ENCODE measurements at regions not wholly inside any gene's neighbourhood (a gene's known extent, or its start where the extent isn't known, plus 50 kb on each side); places are given as distances from the start of the nearest gene placed in this dataset.

GRCh38 chr1:30819244-30819571 lies 61.6 kb upstream of the LAPTM5 start:
- WGBS (ENCODE audit: insufficient coverage) = no CpG with 5 or more reads among the region's 3 CpGs
- DNase-seq = no peak
- Histone ChIP-seq H3K27ac (ENCODE audit: low read length) (no peak overlapping the region), H3K4me1 (ENCODE audit: control insufficient read depth, insufficient read depth, low read length) (peaks cover 48% of the 10 kb centered on the region), H3K36me3 (ENCODE audit: control insufficient read depth, insufficient read depth, low read length) (no peaks in the 10 kb centered on the region), H3K4me3 (ENCODE audit: low read length) (no peak overlapping the region), H3K9me3 (replicated peaks; ENCODE audit: control insufficient read depth, low read depth, low read length) (no peaks in the 10 kb centered on the region), H3K27me3 (ENCODE audit: control insufficient read depth, insufficient read depth, low read length) (peaks cover under 1% of the 10 kb centered on the region)

GRCh38 chr1:30818568-30819243 lies 61.1 kb upstream of the LAPTM5 start:
- Histone ChIP-seq H3K4me3 (ENCODE audit: low read length) (no peak overlapping the region), H3K9me3 (replicated peaks; ENCODE audit: control insufficient read depth, low read depth, low read length) (no peaks in the 10 kb centered on the region), H3K36me3 (ENCODE audit: control insufficient read depth, insufficient read depth, low read length) (no peaks in the 10 kb centered on the region), H3K27me3 (ENCODE audit: control insufficient read depth, insufficient read depth, low read length) (peaks cover 3% of the 10 kb centered on the region), H3K27ac (ENCODE audit: low read length) (no peak overlapping the region), H3K4me1 (ENCODE audit: control insufficient read depth, insufficient read depth, low read length) (peaks cover 43% of the 10 kb centered on the region)
- 48% methylated on average over 8 of the region's 10 CpGs for WGBS (ENCODE audit: insufficient coverage)
- no peak for DNase-seq

GRCh38 chr1:30817548-30817947 lies 60.0 kb upstream of the LAPTM5 start:
- WGBS (ENCODE audit: insufficient coverage) = 70% methylated on average over 2 of the region's 3 CpGs
- H3K4me1 ChIP-seq (ENCODE audit: control insufficient read depth, insufficient read depth, low read length) = peaks cover 36% of the 10 kb centered on the region
- peaks cover 5% of the 10 kb centered on the region for H3K27me3 ChIP-seq (ENCODE audit: control insufficient read depth, insufficient read depth, low read length)
- no peak overlapping the region for H3K27ac ChIP-seq (ENCODE audit: low read length)
- no peak for DNase-seq
- no peaks in the 10 kb centered on the region for H3K36me3 ChIP-seq (ENCODE audit: control insufficient read depth, insufficient read depth, low read length)
- no peaks in the 10 kb centered on the region for H3K9me3 ChIP-seq (replicated peaks; ENCODE audit: control insufficient read depth, low read depth, low read length)
- H3K4me3 ChIP-seq (ENCODE audit: low read length) = no peak overlapping the region

- peak overlapping the region; percentile 5 for H3K27ac ChIP-seq (ENCODE audit: low read length)
These were observed 59.5 kb upstream of the LAPTM5 start for GRCh38 chr1:30817077-30817438.

GRCh38 chr1:30816211-30817076 lies 58.9 kb upstream of the LAPTM5 start:
- peaks cover 5% of the 10 kb centered on the region for H3K27me3 ChIP-seq (ENCODE audit: control insufficient read depth, insufficient read depth, low read length)
- no peaks in the 10 kb centered on the region for H3K36me3 ChIP-seq (ENCODE audit: control insufficient read depth, insufficient read depth, low read length)
- WGBS (ENCODE audit: insufficient coverage) = 7% methylated on average over 11 of the region's 18 CpGs
- no peak overlapping the region for H3K4me3 ChIP-seq (ENCODE audit: low read length)
- DNase-seq = peak; percentile 91
- peaks cover 36% of the 10 kb centered on the region for H3K4me1 ChIP-seq (ENCODE audit: control insufficient read depth, insufficient read depth, low read length)
- no peaks in the 10 kb centered on the region for H3K9me3 ChIP-seq (replicated peaks; ENCODE audit: control insufficient read depth, low read depth, low read length)
- peak overlapping the region; percentile 49 for H3K27ac ChIP-seq (ENCODE audit: low read length)

More at GRCh38 chr1:30817077-30817438, 59.5 kb upstream of the LAPTM5 start:
- H3K9me3 ChIP-seq (replicated peaks; ENCODE audit: control insufficient read depth, low read depth, low read length) = no peaks in the 10 kb centered on the region
- 37% methylated on average over 2 of the region's 5 CpGs for WGBS (ENCODE audit: insufficient coverage)
- peaks cover 36% of the 10 kb centered on the region for H3K4me1 ChIP-seq (ENCODE audit: control insufficient read depth, insufficient read depth, low read length)
- H3K4me3 ChIP-seq (ENCODE audit: low read length) = no peak overlapping the region
- peaks cover 5% of the 10 kb centered on the region for H3K27me3 ChIP-seq (ENCODE audit: control insufficient read depth, insufficient read depth, low read length)
- no peaks in the 10 kb centered on the region for H3K36me3 ChIP-seq (ENCODE audit: control insufficient read depth, insufficient read depth, low read length)
- DNase-seq = no peak

GRCh38 chr1:30815556-30815955 lies 58.0 kb upstream of the LAPTM5 start:
- DNase-seq = no peak
- Histone ChIP-seq H3K27ac (ENCODE audit: low read length) (no peak overlapping the region), H3K27me3 (ENCODE audit: control insufficient read depth, insufficient read depth, low read length) (peaks cover 5% of the 10 kb centered on the region), H3K4me3 (ENCODE audit: low read length) (no peak overlapping the region), H3K4me1 (ENCODE audit: control insufficient read depth, insufficient read depth, low read length) (peaks cover 34% of the 10 kb centered on the region), H3K9me3 (replicated peaks; ENCODE audit: control insufficient read depth, low read depth, low read length) (no peaks in the 10 kb centered on the region), H3K36me3 (ENCODE audit: control insufficient read depth, insufficient read depth, low read length) (no peaks in the 10 kb centered on the region)
- WGBS (ENCODE audit: insufficient coverage) = 92% methylated on average over 7 of the region's 8 CpGs

- Histone ChIP-seq H3K27me3 (ENCODE audit: control insufficient read depth, insufficient read depth, low read length) (peaks cover 5% of the 10 kb centered on the region), H3K9me3 (replicated peaks; ENCODE audit: control insufficient read depth, low read depth, low read length) (no peaks in the 10 kb centered on the region), H3K4me3 (ENCODE audit: low read length) (no peak overlapping the region), H3K4me1 (ENCODE audit: control insufficient read depth, insufficient read depth, low read length) (peaks cover 34% of the 10 kb centered on the region), H3K36me3 (ENCODE audit: control insufficient read depth, insufficient read depth, low read length) (no peaks in the 10 kb centered on the region), H3K27ac (ENCODE audit: low read length) (no peak overlapping the region)
- no peak for DNase-seq
These were observed 56.7 kb upstream of the LAPTM5 start for GRCh38 chr1:30814292-30814691.

- no peak for DNase-seq
- Histone ChIP-seq H3K27ac (ENCODE audit: low read length) (no peak overlapping the region), H3K9me3 (replicated peaks; ENCODE audit: control insufficient read depth, low read depth, low read length) (no peaks in the 10 kb centered on the region), H3K27me3 (ENCODE audit: control insufficient read depth, insufficient read depth, low read length) (peaks cover 5% of the 10 kb centered on the region), H3K36me3 (ENCODE audit: control insufficient read depth, insufficient read depth, low read length) (no peaks in the 10 kb centered on the region), H3K4me3 (ENCODE audit: low read length) (no peak overlapping the region), H3K4me1 (ENCODE audit: control insufficient read depth, insufficient read depth, low read length) (peaks cover 27% of the 10 kb centered on the region)
- no CpG with 5 or more reads among the region's 3 CpGs for WGBS (ENCODE audit: insufficient coverage)
These were observed 54.5 kb upstream of the LAPTM5 start for GRCh38 chr1:30812076-30812475.

GRCh38 chr1:30811187-30811586 lies 53.6 kb upstream of the LAPTM5 start:
- no peak for DNase-seq
- Histone ChIP-seq H3K4me3 (ENCODE audit: low read length) (no peak overlapping the region), H3K27ac (ENCODE audit: low read length) (no peak overlapping the region), H3K4me1 (ENCODE audit: control insufficient read depth, insufficient read depth, low read length) (peaks cover 21% of the 10 kb centered on the region), H3K36me3 (ENCODE audit: control insufficient read depth, insufficient read depth, low read length) (no peaks in the 10 kb centered on the region), H3K9me3 (replicated peaks; ENCODE audit: control insufficient read depth, low read depth, low read length) (no peaks in the 10 kb centered on the region), H3K27me3 (ENCODE audit: control insufficient read depth, insufficient read depth, low read length) (peaks cover 12% of the 10 kb centered on the region)

- 85% methylated on average over 8 of the region's 12 CpGs for WGBS (ENCODE audit: insufficient coverage)
- Histone ChIP-seq H3K4me3 (ENCODE audit: low read length) (no peak overlapping the region), H3K4me1 (ENCODE audit: control insufficient read depth, insufficient read depth, low read length) (peaks cover 19% of the 10 kb centered on the region), H3K27me3 (ENCODE audit: control insufficient read depth, insufficient read depth, low read length) (peaks cover 18% of the 10 kb centered on the region), H3K9me3 (replicated peaks; ENCODE audit: control insufficient read depth, low read depth, low read length) (no peaks in the 10 kb centered on the region), H3K36me3 (ENCODE audit: control insufficient read depth, insufficient read depth, low read length) (no peaks in the 10 kb centered on the region), H3K27ac (ENCODE audit: low read length) (no peak overlapping the region)
- no peak for DNase-seq
These were observed 53.0 kb upstream of the LAPTM5 start for GRCh38 chr1:30810416-30811080.

Measured in muscle of leg (tissue), 3 donors.